ENCODE measurements at regions not wholly inside any gene's neighbourhood (a gene's known extent, or its start where the extent isn't known, plus 50 kb on each side); places are given as distances from the start of the nearest gene placed in this dataset.
A peak's percentile ranks its signal among the peaks of the same experiment; 100 is the strongest.
"Not testable (repeated sequence)": the region's sequence is repeated elsewhere in the genome, so short reads cannot be mapped to it uniquely, and the experiment has no call there.

DNA sequence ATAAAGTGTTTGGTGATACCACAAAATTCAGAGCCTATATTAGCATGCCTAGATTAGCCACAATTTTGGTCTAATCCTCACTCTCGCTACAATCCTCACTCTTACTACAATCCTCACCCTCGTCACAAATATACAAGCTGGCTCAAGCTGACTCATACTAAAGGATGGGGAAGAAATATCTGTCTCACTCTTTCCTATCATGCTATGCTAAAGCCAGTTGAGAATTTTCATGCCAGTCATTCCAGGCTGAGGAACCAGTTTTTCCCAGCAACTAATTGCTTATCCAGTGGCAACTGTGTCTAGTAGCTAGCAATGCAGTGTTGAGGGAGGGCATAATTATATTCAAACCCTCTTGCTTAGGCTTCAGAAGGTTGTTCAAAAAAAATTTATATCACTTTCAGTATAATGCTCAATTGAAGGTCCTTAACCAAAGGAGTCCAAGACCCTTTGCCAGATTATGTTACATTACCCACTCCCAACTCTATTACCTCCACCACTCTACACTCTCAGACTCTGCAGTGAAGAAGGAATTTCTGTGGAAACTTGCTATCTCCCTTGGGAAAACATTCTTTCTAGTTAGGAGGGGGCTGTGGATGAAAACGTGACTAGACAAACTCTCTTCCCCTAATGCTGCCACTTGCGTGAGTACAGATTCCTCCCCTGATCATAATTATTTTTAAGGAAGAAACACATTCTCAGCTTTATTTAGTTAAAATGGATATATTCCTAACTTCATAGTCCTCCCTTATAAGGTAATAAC, 810.3 kb upstream of the ACO1 start:
- DNase-seq (ENCODE audit: low spot score in 2 of 2) (no peak), ATAC-seq (no peak)
- peaks cover 0 to 12% of the 10 kb centered on the region in 2 donors for H3K36me3 Mint-ChIP-seq
- peaks cover 0 to 4% of the 10 kb centered on the region in 2 donors for H3K9me3 Mint-ChIP-seq
- H3K27ac Mint-ChIP-seq = no peak overlapping the region

- peaks cover 0 to 4% of the 10 kb centered on the region in 2 donors for H3K9me3 Mint-ChIP-seq
- no peaks in the 10 kb centered on the region for H3K36me3 Mint-ChIP-seq
- H3K27ac Mint-ChIP-seq = no peak overlapping the region
- DNase-seq (ENCODE audit: low spot score in 2 of 2) (no peak), ATAC-seq (no peak)
These were observed 802.4 kb upstream of the ACO1 start for GRCh38 chr9:31582071-31582470.

GRCh38 chr9:31582561-31582960, 801.9 kb upstream of the ACO1 start:
- DNase-seq (ENCODE audit: low spot score in 2 of 2) = no peak
- no peak overlapping the region for H3K27ac Mint-ChIP-seq
- ATAC-seq = no peak
- peaks cover 0 to 4% of the 10 kb centered on the region in 2 donors for H3K9me3 Mint-ChIP-seq
- H3K36me3 Mint-ChIP-seq = no peaks in the 10 kb centered on the region

GRCh38 chr9:31585158-31585557, 799.3 kb upstream of the ACO1 start:
- Mint-ChIP-seq H3K9me3 (peaks cover 0 to 4% of the 10 kb centered on the region in 2 donors), H3K27ac (no peak overlapping the region), H3K36me3 (no peaks in the 10 kb centered on the region)
- DNase-seq (ENCODE audit: low spot score in 2 of 2) = no peak
- no peak for ATAC-seq

GRCh38 chr9:31587146-31587545, 797.3 kb upstream of the ACO1 start:
- DNase-seq (ENCODE audit: low spot score in 2 of 2) (no peak), ATAC-seq (no peak)
- Mint-ChIP-seq H3K36me3 (no peaks in the 10 kb centered on the region), H3K9me3 (peaks cover 0 to 4% of the 10 kb centered on the region in 2 donors), H3K27ac (no peak overlapping the region)

DNA sequence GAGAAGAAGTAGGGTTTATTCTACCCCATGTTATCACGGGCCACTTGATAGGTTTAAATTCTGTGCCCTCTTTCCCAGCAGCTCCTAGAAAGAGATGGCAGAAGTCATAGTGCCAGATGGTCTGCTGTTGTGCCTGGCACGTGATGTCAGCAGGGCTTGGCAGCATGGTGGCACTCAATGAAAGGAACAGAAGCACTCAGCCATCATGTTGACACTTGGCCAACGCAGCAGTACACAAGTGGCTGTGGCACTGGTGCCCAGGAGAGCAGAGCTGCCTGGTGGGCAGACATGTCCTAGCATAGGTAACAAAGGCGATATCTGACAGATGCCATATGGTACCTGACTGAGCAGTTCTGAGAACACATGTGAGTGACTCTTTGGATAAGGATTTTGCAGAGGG, 796.4 kb upstream of the ACO1 start:
- Mint-ChIP-seq H3K27ac (no peak overlapping the region), H3K36me3 (no peaks in the 10 kb centered on the region), H3K9me3 (peaks cover 0 to 4% of the 10 kb centered on the region in 2 donors)
- DNase-seq (ENCODE audit: low spot score in 2 of 2) (no peak), ATAC-seq (no peak)

GRCh38 chr9:31588756-31589155, 795.7 kb upstream of the ACO1 start:
- H3K36me3 Mint-ChIP-seq = no peaks in the 10 kb centered on the region
- no peak for ATAC-seq
- no peaks in the 10 kb centered on the region for H3K9me3 Mint-ChIP-seq
- no peak overlapping the region for H3K27ac Mint-ChIP-seq
- no peak for DNase-seq (ENCODE audit: low spot score in 2 of 2)

GRCh38 chr9:31590091-31590490, 794.4 kb upstream of the ACO1 start:
- no peak overlapping the region for H3K27ac Mint-ChIP-seq
- ATAC-seq (no peak), DNase-seq (ENCODE audit: low spot score in 2 of 2) (no peak)
- no peaks in the 10 kb centered on the region for H3K36me3 Mint-ChIP-seq
- no peaks in the 10 kb centered on the region for H3K9me3 Mint-ChIP-seq

GRCh38 chr9:31597086-31597485, 787.4 kb upstream of the ACO1 start:
- not testable (repeated sequence) for ATAC-seq; DNase-seq (ENCODE audit: low spot score in 2 of 2); H3K27ac Mint-ChIP-seq; H3K9me3 Mint-ChIP-seq; H3K36me3 Mint-ChIP-seq

DNA sequence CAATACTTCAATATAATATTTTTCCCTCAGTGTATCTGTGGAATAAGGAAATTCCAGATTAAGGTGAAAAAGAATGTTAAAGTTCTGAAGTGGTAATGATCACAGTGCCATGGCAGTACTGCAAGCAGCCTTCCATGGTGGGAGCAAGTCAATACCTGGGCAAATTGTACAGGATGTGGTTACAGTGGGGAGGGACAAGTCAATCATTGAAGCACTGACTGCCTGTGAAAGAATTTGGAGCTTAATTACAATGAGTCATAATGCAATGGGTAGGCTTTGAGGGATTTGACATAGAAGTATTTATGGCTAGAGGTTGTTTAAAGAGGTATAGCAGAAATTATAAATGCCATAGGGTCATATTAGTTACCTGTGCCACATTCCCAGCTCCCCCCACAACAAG, 786.5 kb upstream of the ACO1 start:
- no peak for DNase-seq (ENCODE audit: low spot score in 2 of 2)
- H3K27ac Mint-ChIP-seq = no peak overlapping the region
- no peaks in the 10 kb centered on the region for H3K36me3 Mint-ChIP-seq
- peak in 1 of 2 donors; percentile 31 for ATAC-seq
- no peaks in the 10 kb centered on the region for H3K9me3 Mint-ChIP-seq

DNA sequence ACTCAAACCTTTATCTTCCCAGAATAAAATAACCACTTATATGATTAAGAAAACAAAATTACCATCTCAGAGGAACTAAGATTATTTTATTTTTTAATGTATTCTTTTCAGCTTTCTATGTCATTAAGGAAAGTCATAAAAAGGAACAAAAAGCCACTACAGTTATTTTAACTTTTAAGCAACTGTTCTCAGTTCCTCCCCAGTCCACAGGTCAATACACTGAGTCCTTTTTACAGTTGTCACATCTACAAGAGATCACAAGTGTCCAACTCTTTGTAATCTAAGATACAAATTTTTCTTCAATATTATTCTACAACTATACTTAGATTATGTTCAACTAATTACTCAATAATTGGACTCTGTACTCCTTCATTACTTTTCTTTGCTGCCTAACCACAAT, 782.8 kb upstream of the ACO1 start:
- Mint-ChIP-seq H3K36me3 (peaks cover 0 to under 1% of the 10 kb centered on the region in 2 donors), H3K27ac (no peak overlapping the region), H3K9me3 (no peaks in the 10 kb centered on the region)
- ATAC-seq (no peak), DNase-seq (ENCODE audit: low spot score in 2 of 2) (no peak)

DNA sequence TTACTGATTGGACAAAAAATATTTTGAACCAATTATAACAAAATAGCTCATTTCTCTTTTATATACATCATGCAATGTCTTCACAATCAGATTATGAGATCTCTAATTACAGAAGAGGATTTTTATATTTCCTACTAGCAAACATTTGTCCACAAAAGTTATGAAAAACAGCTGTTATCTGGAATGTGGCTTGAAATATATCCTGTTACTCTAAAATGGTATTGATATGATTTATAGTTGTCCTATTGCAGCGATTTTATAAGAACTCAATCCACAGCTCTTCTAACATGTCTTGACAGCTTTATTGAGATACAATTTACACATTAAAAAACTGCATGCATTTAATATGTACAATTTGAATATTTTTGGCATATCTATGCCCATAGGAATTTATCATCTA, 779.9 kb upstream of the ACO1 start:
- ATAC-seq (no peak), DNase-seq (ENCODE audit: low spot score in 2 of 2) (no peak)
- Mint-ChIP-seq H3K9me3 (no peaks in the 10 kb centered on the region), H3K27ac (no peak overlapping the region), H3K36me3 (peaks cover 0 to 9% of the 10 kb centered on the region in 2 donors)

GRCh38 chr9:31605164-31605563, 779.3 kb upstream of the ACO1 start:
- ATAC-seq = no peak
- DNase-seq (ENCODE audit: low spot score in 2 of 2) = no peak
- H3K27ac Mint-ChIP-seq = no peak overlapping the region
- no peaks in the 10 kb centered on the region for H3K9me3 Mint-ChIP-seq
- peaks cover 0 to 9% of the 10 kb centered on the region in 2 donors for H3K36me3 Mint-ChIP-seq

DNA sequence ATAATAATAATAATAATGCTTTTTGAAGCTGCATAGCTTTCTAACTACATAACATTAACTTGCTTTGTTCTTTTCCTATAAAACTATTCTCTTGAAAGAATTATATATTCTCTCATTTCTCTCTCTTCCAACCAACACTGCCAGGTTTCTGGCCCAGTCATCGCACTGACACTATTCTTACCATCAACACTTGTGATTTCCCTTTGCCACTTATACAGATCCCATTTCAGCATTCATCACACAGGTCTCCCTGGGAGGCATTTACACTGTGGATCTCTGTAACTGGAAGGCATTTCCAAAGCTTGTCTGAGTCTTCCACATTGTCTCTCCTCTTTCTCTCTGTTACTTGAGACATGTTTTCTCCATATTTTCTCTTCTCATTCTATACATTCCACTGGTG, 777.8 kb upstream of the ACO1 start:
- ATAC-seq (no peak), DNase-seq (ENCODE audit: low spot score in 2 of 2) (no peak)
- H3K27ac Mint-ChIP-seq = no peak overlapping the region
- peaks cover 0 to 9% of the 10 kb centered on the region in 2 donors for H3K36me3 Mint-ChIP-seq
- H3K9me3 Mint-ChIP-seq = no peaks in the 10 kb centered on the region

GRCh38 chr9:31608416-31608815, 776.0 kb upstream of the ACO1 start:
- Mint-ChIP-seq H3K36me3 (peaks cover 0 to 9% of the 10 kb centered on the region in 2 donors), H3K9me3 (no peaks in the 10 kb centered on the region), H3K27ac (no peak overlapping the region)
- no peak for DNase-seq (ENCODE audit: low spot score in 2 of 2)
- ATAC-seq = no peak

GRCh38 chr9:31608881-31609280, 775.6 kb upstream of the ACO1 start:
- no peaks in the 10 kb centered on the region for H3K9me3 Mint-ChIP-seq
- DNase-seq (ENCODE audit: low spot score in 2 of 2) (no peak), ATAC-seq (no peak)
- H3K36me3 Mint-ChIP-seq = peaks cover 0 to 9% of the 10 kb centered on the region in 2 donors
- no peak overlapping the region for H3K27ac Mint-ChIP-seq

GRCh38 chr9:31612336-31613030, 772.0 kb upstream of the ACO1 start:
- ATAC-seq = no peak
- H3K9me3 Mint-ChIP-seq = no peaks in the 10 kb centered on the region
- no peak for DNase-seq (ENCODE audit: low spot score in 2 of 2)
- H3K27ac Mint-ChIP-seq = no peak overlapping the region
- no peaks in the 10 kb centered on the region for H3K36me3 Mint-ChIP-seq

GRCh38 chr9:31615966-31616365, 768.5 kb upstream of the ACO1 start:
- no peaks in the 10 kb centered on the region for H3K9me3 Mint-ChIP-seq
- DNase-seq (ENCODE audit: low spot score in 2 of 2) = no peak
- H3K36me3 Mint-ChIP-seq = no peaks in the 10 kb centered on the region
- H3K27ac Mint-ChIP-seq = no peak overlapping the region
- no peak for ATAC-seq
